ENCODE measurements at regions not wholly inside any gene's neighbourhood (a gene's known extent, or its start where the extent isn't known, plus 50 kb on each side); places are given as distances from the start of the nearest gene placed in this dataset.
"Not testable (repeated sequence)": the region's sequence is repeated elsewhere in the genome, so short reads cannot be mapped to it uniquely, and the experiment has no call there.

GRCh38 chr3:20316238-20316637 lies 130.2 kb upstream of the SGO1 start:
- no peak for DNase-seq

- DNase-seq, result no peak
Observed at GRCh38 chr3:20310629-20311028, 124.6 kb upstream of the SGO1 start.

- DNase-seq, result no peak
Observed at GRCh38 chr3:20307383-20307782, 121.4 kb upstream of the SGO1 start.

- no peak for DNase-seq
Observed at GRCh38 chr3:20305647-20306046, 119.6 kb upstream of the SGO1 start.

GRCh38 chr3:20302766-20303165 lies 116.8 kb upstream of the SGO1 start:
- DNase-seq, result no peak

GRCh38 chr3:20288050-20288449 lies 102.0 kb upstream of the SGO1 start:
- DNase-seq, result no peak

- no peak for DNase-seq
Observed at GRCh38 chr3:20280257-20280656, 94.3 kb upstream of the SGO1 start.

- DNase-seq, result not testable (repeated sequence)
Observed at GRCh38 chr3:20265977-20266376, 80.0 kb upstream of the SGO1 start.

- DNase-seq, result no peak
Observed at GRCh38 chr3:20264900-20265567, 79.0 kb upstream of the SGO1 start.

- no peak for DNase-seq
Observed at GRCh38 chr3:20258371-20258770, 72.4 kb upstream of the SGO1 start.

- no peak for DNase-seq
Observed at GRCh38 chr3:20256144-20256543, 70.1 kb upstream of the SGO1 start.

- no peak for DNase-seq
Observed at GRCh38 chr3:20254268-20255117, 68.5 kb upstream of the SGO1 start.

- DNase-seq, result no peak
Observed at GRCh38 chr3:20250786-20251185, 64.8 kb upstream of the SGO1 start.

GRCh38 chr3:20250314-20250713 lies 64.3 kb upstream of the SGO1 start:
- no peak for DNase-seq

GRCh38 chr3:20246662-20247061 lies 60.7 kb upstream of the SGO1 start:
- DNase-seq, result no peak

GRCh38 chr3:20245781-20246180 lies 59.8 kb upstream of the SGO1 start:
- no peak for DNase-seq

GRCh38 chr3:20240154-20240883 lies 54.3 kb upstream of the SGO1 start:
- DNase-seq, result no peak

- not testable (repeated sequence) for DNase-seq
Observed at GRCh38 chr3:20238199-20238598, 52.2 kb upstream of the SGO1 start.

- DNase-seq, result no peak
Observed at GRCh38 chr3:20236603-20237002, 50.6 kb upstream of the SGO1 start.

Data from GDM1 (cell line).